ENCODE measurements at regions not wholly inside any gene's neighbourhood (a gene's known extent, or its start where the extent isn't known, plus 50 kb on each side); places are given as distances from the start of the nearest gene placed in this dataset.

- TF ChIP-seq CHD7 (IDR thresholded peaks at IDR 0.05; ENCODE audit: insufficient replicate concordance, low read length) (no peak), CEBPB (IDR thresholded peaks at IDR 0.05; ENCODE audit: low read depth, low read length) (no peak), CTCF (IDR thresholded peaks at IDR 0.05; ENCODE audit: control extremely low read depth in 1 of 3, insufficient read depth in 1 of 3, low read depth in 1 of 3, low read length in 3 of 3) (no peak), CTBP2 (IDR thresholded peaks at IDR 0.05; ENCODE audit: borderline replicate concordance, insufficient read depth, insufficient read length, low read length) (no peak), NANOG (IDR thresholded peaks at IDR 0.05; ENCODE audit: insufficient read depth, low read depth, low read length, poor library complexity, severe bottlenecking) (no peak), CHD2 (IDR thresholded peaks at IDR 0.05; ENCODE audit: low read length) (no peak), CREB1 (IDR thresholded peaks at IDR 0.05) (no peak)
These were observed 129.0 kb upstream of the TMPRSS2 start (continued) for GRCh38 chr21:41636636-41637630.

Measured in H1 (cell line).